ENCODE measurements at regions not wholly inside any gene's neighbourhood (a gene's known extent, or its start where the extent isn't known, plus 50 kb on each side); places are given as distances from the start of the nearest gene placed in this dataset.

DNA sequence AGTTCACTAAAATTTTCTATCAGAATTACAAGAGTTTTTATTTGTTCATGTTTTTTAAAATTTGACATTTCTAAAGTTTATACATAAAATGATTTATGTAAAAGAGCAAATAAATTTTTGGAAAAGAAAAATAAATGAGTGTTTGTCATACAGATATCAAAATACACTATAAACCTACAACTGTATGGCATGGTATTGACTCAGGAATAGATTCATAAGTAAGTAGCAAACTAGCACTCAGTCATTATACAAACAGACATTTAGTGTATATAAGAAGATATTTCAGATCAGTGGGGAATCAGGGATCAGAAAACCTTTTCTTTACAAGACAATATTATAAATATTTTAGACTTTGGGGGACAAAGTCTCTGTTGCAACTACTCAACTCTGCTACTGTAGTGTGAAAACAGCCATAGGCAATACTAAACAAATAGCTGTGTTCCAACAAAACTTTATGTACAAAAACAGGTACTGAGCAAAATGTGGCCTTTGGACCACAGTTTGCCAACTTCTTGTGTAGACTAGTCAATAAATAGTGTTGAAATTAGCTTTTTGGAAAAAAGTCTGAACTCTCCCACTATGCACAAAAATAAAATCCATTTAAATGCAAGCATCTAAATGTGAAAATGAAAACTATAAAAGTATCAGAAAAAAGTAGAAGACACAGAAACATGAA is 508.8 kb upstream of the CAMK1G start:
- H3K27ac Mint-ChIP-seq = no peak overlapping the region
- no peaks in the 10 kb centered on the region for H3K4me1 ChIP-seq (ENCODE audit: insufficient read depth)
- H3K36me3 ChIP-seq (ENCODE audit: insufficient read depth) = no peaks in the 10 kb centered on the region

More for the DNA sequence above, 508.8 kb upstream of the CAMK1G start:
- H3K27ac ChIP-seq (ENCODE audit: low read depth) = no peak overlapping the region
- H4K20me1 ChIP-seq (replicated peaks; ENCODE audit: insufficient read depth) = no peaks in the 10 kb centered on the region
- H3K9me3 Mint-ChIP-seq = no peaks in the 10 kb centered on the region; the same call in 2 of the 3 replicates
- H3K36me3 Mint-ChIP-seq (ENCODE audit: low read depth) = no peaks in the 10 kb centered on the region
- H3K27me3 Mint-ChIP-seq (ENCODE audit: insufficient read depth, low read depth, poor library complexity) = peaks cover 1% of the 10 kb centered on the region
- TF ChIP-seq STAT1 (IDR thresholded peaks at IDR 0.05; ENCODE audit: unreplicated experiment) (no peak), ZNF331 (CRISPR knock-in tag; IDR thresholded peaks at IDR 0.05; ENCODE audit: low read depth) (no peak), CREB1 (CRISPR knock-in tag; IDR thresholded peaks at IDR 0.05; ENCODE audit: low read depth) (no peak), EZH2 (IDR thresholded peaks at IDR 0.05; ENCODE audit: low read depth, unreplicated experiment) (no peak), CTCF (conservative IDR thresholded peaks at IDR 0.05; ENCODE audit: low read depth in 2 of 2) (no peak), EZH2phosphoT487 (IDR thresholded peaks at IDR 0.05; ENCODE audit: unreplicated experiment) (no peak), ZNF114 (CRISPR knock-in tag; IDR thresholded peaks at IDR 0.05) (no peak), POLR2AphosphoS5 (IDR thresholded peaks at IDR 0.05; ENCODE audit: low read depth) (no peak), NANOG (IDR thresholded peaks at IDR 0.05; ENCODE audit: borderline replicate concordance) (no peak), JUNB (IDR thresholded peaks at IDR 0.05; ENCODE audit: unreplicated experiment) (no peak), REST (IDR thresholded peaks at IDR 0.05; ENCODE audit: unreplicated experiment) (no peak)
- TF ChIP-seq, protein P1, sequence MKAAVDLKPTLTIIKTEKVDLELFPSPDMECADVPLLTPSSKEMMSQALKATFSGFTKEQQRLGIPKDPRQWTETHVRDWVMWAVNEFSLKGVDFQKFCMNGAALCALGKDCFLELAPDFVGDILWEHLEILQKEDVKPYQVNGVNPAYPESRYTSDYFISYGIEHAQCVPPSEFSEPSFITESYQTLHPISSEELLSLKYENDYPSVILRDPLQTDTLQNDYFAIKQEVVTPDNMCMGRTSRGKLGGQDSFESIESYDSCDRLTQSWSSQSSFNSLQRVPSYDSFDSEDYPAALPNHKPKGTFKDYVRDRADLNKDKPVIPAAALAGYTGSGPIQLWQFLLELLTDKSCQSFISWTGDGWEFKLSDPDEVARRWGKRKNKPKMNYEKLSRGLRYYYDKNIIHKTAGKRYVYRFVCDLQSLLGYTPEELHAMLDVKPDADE (IDR thresholded peaks at IDR 0.05) = no peak
- TF ChIP-seq, protein P2, sequence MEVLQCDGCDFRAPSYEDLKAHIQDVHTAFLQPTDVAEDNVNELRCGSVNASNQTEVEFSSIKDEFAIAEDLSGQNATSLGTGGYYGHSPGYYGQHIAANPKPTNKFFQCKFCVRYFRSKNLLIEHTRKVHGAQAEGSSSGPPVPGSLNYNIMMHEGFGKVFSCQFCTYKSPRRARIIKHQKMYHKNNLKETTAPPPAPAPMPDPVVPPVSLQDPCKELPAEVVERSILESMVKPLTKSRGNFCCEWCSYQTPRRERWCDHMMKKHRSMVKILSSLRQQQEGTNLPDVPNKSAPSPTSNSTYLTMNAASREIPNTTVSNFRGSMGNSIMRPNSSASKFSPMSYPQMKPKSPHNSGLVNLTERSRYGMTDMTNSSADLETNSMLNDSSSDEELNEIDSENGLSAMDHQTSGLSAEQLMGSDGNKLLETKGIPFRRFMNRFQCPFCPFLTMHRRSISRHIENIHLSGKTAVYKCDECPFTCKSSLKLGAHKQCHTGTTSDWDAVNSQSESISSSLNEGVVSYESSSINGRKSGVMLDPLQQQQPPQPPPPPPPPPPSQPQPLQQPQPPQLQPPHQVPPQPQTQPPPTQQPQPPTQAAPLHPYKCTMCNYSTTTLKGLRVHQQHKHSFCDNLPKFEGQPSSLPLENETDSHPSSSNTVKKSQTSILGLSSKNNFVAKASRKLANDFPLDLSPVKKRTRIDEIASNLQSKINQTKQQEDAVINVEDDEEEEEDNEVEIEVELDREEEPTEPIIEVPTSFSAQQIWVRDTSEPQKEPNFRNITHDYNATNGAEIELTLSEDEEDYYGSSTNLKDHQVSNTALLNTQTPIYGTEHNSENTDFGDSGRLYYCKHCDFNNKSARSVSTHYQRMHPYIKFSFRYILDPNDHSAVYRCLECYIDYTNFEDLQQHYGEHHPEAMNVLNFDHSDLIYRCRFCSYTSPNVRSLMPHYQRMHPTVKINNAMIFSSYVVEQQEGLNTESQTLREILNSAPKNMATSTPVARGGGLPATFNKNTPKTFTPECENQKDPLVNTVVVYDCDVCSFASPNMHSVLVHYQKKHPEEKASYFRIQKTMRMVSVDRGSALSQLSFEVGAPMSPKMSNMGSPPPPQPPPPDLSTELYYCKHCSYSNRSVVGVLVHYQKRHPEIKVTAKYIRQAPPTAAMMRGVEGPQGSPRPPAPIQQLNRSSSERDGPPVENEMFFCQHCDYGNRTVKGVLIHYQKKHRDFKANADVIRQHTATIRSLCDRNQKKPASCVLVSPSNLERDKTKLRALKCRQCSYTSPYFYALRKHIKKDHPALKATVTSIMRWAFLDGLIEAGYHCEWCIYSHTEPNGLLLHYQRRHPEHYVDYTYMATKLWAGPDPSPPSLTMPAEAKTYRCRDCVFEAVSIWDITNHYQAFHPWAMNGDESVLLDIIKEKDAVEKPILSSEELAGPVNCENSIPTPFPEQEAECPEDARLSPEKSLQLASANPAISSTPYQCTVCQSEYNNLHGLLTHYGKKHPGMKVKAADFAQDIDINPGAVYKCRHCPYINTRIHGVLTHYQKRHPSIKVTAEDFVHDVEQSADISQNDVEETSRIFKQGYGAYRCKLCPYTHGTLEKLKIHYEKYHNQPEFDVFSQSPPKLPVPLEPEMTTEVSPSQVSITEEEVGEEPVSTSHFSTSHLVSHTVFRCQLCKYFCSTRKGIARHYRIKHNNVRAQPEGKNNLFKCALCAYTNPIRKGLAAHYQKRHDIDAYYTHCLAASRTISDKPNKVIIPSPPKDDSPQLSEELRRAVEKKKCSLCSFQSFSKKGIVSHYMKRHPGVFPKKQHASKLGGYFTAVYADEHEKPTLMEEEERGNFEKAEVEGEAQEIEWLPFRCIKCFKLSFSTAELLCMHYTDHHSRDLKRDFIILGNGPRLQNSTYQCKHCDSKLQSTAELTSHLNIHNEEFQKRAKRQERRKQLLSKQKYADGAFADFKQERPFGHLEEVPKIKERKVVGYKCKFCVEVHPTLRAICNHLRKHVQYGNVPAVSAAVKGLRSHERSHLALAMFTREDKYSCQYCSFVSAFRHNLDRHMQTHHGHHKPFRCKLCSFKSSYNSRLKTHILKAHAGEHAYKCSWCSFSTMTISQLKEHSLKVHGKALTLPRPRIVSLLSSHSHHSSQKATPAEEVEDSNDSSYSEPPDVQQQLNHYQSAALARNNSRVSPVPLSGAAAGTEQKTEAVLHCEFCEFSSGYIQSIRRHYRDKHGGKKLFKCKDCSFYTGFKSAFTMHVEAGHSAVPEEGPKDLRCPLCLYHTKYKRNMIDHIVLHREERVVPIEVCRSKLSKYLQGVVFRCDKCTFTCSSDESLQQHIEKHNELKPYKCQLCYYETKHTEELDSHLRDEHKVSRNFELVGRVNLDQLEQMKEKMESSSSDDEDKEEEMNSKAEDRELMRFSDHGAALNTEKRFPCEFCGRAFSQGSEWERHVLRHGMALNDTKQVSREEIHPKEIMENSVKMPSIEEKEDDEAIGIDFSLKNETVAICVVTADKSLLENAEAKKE (CRISPR knock-in tag; IDR thresholded peaks at IDR 0.05) = no peak
- H3K4me2 ChIP-seq = no peak overlapping the region
- no peaks in the 10 kb centered on the region; the same call in 2 of the 3 replicates for H3K4me1 Mint-ChIP-seq
- H3K27me3 ChIP-seq (ENCODE audit: insufficient read depth) = no peaks in the 10 kb centered on the region
- no peaks in the 10 kb centered on the region for H3K79me2 ChIP-seq (replicated peaks; ENCODE audit: insufficient read depth)
- DNase-seq (ENCODE audit: low spot score) (no peak), ATAC-seq (no peak)
- H3K4me3 ChIP-seq = no peak overlapping the region
- no peak overlapping the region for H3K4me3 Mint-ChIP-seq
- no peak overlapping the region for H2AFZ ChIP-seq
- H3K9me2 ChIP-seq (ENCODE audit: insufficient read depth) = no peaks in the 10 kb centered on the region
- no peaks in the 10 kb centered on the region for H3F3A ChIP-seq (replicated peaks; ENCODE audit: low read depth)

All from GM23338 (cell line).